Common myeloid progenitor, CD34-positive (primary cell): ENCODE measurements at regions not wholly inside any gene's neighbourhood (a gene's known extent, or its start where the extent isn't known, plus 50 kb on each side); places are given as distances from the start of the nearest gene placed in this dataset.

Experiments
- CTCF ChIA-PET: fragments of 350-600 bp; sonication (Branson Sonifier 250); formaldehyde crosslinking; loops from one replicate; lab custom pipeline; 2021; ENCODE audit warnings: antibody characterized with exemption; lab: Charles Lee
- POLR2A ChIA-PET: fragments of 350-600 bp; sonication (Branson Sonifier 250); formaldehyde crosslinking; loops from one replicate; lab custom pipeline; 2021; ENCODE audit warnings: antibody characterized with exemption; lab: Charles Lee
- DNase-seq, 3 donors: peaks; one replicate each; pipeline versions ENCODE4 v3.0.0 to v3.0.0-alpha.2; 2013
- H3K27ac ChIP-seq, 2 experiments: 1 replicate in 1 of 2; 2 replicates in 1 of 2; pipeline ENCODE4 v1.7.0; 2013; ENCODE audit warnings: inconsistent platforms in 2 of 2, low read length in 2 of 2, mild to moderate bottlenecking in 2 of 2, low read depth in 1 of 2, moderate library complexity in 1 of 2; ENCODE audit not compliant: severe bottlenecking in 2 of 2, insufficient read depth in 1 of 2, poor library complexity in 1 of 2
- H3K27me3 ChIP-seq, 5 experiments: replicated peaks in 2 of 5; 1 replicate in 3 of 5; 2 replicates in 2 of 5; pipeline versions ENCODE4 v1.6.1 to v1.7.0; 2013; ENCODE audit warnings: low read length in 4 of 5, mild to moderate bottlenecking in 2 of 5, moderate library complexity in 2 of 5, inconsistent platforms in 1 of 5; ENCODE audit not compliant: insufficient read depth in 5 of 5, control insufficient read depth in 4 of 5
- H3K36me3 ChIP-seq, 4 experiments: 1 replicate in 2 of 4; 2 replicates in 2 of 4; pipeline versions ENCODE4 v1.6.1 to v1.7.0; 2013; ENCODE audit warnings: low read length in 3 of 4, control low read depth in 1 of 4, mild to moderate bottlenecking in 1 of 4; ENCODE audit not compliant: control insufficient read depth in 4 of 4, insufficient read depth in 4 of 4
- H3K4me1 ChIP-seq, 4 experiments: 1 replicate in 3 of 4; 2 replicates in 1 of 4; pipeline versions ENCODE4 v1.6.1 to v1.7.1; 2013; ENCODE audit warnings: low read length in 3 of 4, mild to moderate bottlenecking in 3 of 4, control low read depth in 1 of 4, inconsistent platforms in 1 of 4, moderate library complexity in 1 of 4; ENCODE audit not compliant: control insufficient read depth in 4 of 4, insufficient read depth in 4 of 4; ENCODE audit errors: control extremely low read depth in 1 of 4
- H3K4me3 ChIP-seq, 7 experiments: 1 replicate in 4 of 7; 2 replicates in 3 of 7; pipeline versions ENCODE4 v1.5.1 to v1.7.0; 2013; ENCODE audit warnings: mild to moderate bottlenecking in 7 of 7, low read length in 6 of 7, moderate library complexity in 6 of 7, inconsistent platforms in 2 of 7, low read depth in 2 of 7, control low read depth in 1 of 7; ENCODE audit not compliant: insufficient read depth in 4 of 7, control insufficient read depth in 1 of 7; ENCODE audit errors: extremely low read depth in 1 of 7
- H3K9me3 ChIP-seq, 5 experiments: 1 replicate in 4 of 5; 2 replicates in 1 of 5; pipeline versions ENCODE4 v1.6.1 to v1.7.1; 2013; ENCODE audit warnings: low read length in 4 of 5, mild to moderate bottlenecking in 2 of 5, inconsistent platforms in 1 of 5, low read depth in 1 of 5, moderate library complexity in 1 of 5; ENCODE audit not compliant: control insufficient read depth in 4 of 5, insufficient read depth in 2 of 5; ENCODE audit errors: control extremely low read depth in 1 of 5
- WGBS: methylation state at CpG from one replicate; pipeline ENCODE4 v1.1.5; 2013; ENCODE audit not compliant: insufficient coverage; 5-methylcytosine and 5-hydroxymethylcytosine counted together

DNA sequence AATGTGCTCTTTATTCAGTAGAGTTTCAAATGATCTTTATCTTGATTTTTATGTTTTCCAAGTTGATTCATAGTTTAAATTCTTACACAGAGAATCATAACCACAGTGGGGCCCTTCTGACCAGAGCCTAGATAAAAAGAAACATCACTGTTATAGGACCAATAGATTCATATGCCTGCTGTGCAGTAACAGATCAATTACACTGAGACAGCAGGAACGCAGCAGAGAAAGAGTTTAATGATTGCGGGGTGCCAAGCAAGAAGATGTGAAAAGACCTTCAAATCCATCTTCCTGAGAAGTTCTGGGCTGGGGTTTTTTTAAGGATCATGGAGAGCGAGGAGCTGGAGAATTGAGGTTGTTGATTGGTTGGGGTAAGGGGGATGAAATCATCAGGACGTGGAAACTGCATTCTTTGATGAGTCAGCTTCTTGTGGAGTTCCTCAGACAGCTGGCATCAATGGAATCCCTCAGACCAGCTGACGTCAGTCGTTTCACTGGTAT is 346.6 kb downstream of the TBC1D4 start:
- WGBS: 100% methylated on average over 3 of the region's 6 CpGs
- no peak for DNase-seq
- Histone ChIP-seq H3K4me3 (no peak overlapping the region), H3K9me3 (peaks cover 0 to 12% (median 1%) of the 10 kb centered on the region in 5 experiments), H3K27me3 (no peaks in the 10 kb centered on the region), H3K4me1 (no peaks in the 10 kb centered on the region), H3K36me3 (no peaks in the 10 kb centered on the region), H3K27ac (no peak overlapping the region)
- CTCF ChIA-PET: no interaction called here
- POLR2A ChIA-PET: no interaction called here

DNA sequence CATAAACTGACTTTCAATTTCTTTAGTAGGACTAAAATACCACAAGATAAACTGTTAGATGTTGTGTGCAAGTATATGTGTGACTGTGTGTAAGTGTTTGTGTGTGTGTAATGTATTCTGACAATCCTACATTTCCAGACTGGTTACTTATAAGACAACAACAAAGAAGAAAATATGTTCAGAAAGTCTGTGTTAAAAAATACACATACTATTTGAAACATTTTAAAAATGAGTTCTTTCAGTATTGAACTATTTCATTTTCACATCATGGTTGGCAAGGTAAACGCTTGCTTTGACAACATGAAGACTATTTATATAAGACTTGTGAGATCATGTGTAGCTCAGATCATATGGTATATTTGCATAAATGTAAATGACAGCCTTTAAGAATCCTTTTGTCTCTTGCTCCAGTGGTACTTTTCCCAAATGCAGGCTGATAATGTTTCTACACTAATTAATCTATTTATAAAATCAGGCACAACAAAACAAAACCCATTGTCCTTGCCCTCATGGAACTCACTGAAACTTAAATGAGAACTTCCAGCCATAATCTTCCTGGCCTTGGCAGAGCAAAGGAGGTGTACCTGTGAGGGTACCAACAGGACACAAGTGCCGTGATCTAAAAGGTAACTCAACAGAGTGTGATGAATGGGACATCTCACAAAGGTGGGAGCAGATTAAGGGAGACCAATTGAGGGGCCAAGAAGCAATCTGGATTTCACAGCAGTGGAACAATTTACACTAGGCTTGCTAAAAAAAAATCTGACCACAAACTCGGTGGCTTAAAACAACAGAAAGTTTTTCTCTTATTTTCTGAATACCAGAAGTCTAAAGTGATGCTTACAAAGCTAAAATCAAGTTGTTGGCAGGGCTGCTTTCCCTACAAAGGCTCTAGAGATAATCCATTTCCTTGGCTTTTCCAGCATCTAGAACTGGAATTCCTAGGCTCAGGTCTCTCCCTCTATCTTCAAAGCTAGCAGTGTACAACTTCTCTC is 349.0 kb downstream of the TBC1D4 start:
- ChIA-PET CTCF (no interaction called here), POLR2A (interaction anchor here (0.5 kb wide), 1 partner anchor 33 kb away, joined by 4 read pairs; no protein-coding TSS in a partner anchor)
- H3K27me3 ChIP-seq: no peaks in the 10 kb centered on the region
- H3K4me3 ChIP-seq: no peak overlapping the region
- peaks cover 0 to 2% (median 1%) of the 10 kb centered on the region in 5 experiments for H3K9me3 ChIP-seq
- DNase-seq: no peak
- WGBS: 87% methylated on average over 2 of the region's 3 CpGs
- no peaks in the 10 kb centered on the region for H3K36me3 ChIP-seq
- no peak overlapping the region for H3K27ac ChIP-seq
- no peaks in the 10 kb centered on the region for H3K4me1 ChIP-seq

DNA sequence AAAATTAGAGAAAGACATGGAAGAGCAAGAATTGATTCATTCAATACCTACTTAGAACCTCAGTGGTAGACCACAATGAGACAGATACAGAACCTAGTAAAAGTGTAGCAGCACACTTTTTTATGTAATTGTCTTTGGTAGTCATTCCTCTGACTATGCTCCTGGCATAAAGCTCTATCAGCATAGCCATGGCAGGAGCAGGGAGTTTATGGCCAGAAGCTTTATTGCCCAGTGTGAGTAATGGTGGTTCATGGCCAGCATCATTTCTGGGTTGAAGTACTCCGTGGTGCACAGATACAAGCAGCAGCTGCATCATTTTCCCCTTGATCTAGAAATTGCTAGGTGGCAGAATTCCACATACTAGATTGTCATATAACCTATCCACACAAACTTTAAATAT is 352.6 kb downstream of the TBC1D4 start:
- no peak overlapping the region for H3K27ac ChIP-seq
- H3K27me3 ChIP-seq: no peaks in the 10 kb centered on the region
- no peak for DNase-seq
- CTCF ChIA-PET: no interaction called here
- 83% methylated on average over 1 of the region's 1 CpG for WGBS
- peaks cover 0 to 2% (median 0%) of the 10 kb centered on the region in 5 experiments for H3K9me3 ChIP-seq
- H3K4me1 ChIP-seq: no peaks in the 10 kb centered on the region
- no peak overlapping the region for H3K4me3 ChIP-seq
- H3K36me3 ChIP-seq: no peaks in the 10 kb centered on the region
- POLR2A ChIA-PET: no interaction called here

DNA sequence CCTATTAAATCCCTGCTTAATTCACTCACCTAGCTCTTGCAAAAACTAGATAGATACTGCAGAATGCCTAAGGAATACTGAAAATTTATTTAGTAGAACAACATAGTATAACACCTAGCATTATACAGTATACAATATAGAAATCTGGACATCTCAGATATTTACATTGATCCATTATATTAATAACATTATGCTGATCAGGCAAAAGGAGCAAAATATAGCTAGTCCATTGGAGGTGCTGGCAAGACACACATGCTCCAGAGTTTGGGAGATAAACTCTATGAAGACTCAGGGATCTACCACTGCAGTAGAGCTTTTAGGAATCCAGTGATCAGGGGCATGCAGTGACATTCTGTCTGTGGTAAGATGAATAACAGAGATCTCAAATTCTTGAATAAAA is 357.6 kb downstream of the TBC1D4 start:
- H3K4me1 ChIP-seq: no peaks in the 10 kb centered on the region
- no peaks in the 10 kb centered on the region for H3K27me3 ChIP-seq
- no peak overlapping the region for H3K4me3 ChIP-seq
- CTCF ChIA-PET: no interaction called here
- no peaks in the 10 kb centered on the region for H3K36me3 ChIP-seq
- DNase-seq: no peak
- H3K9me3 ChIP-seq: peaks cover 0 to 8% (median 0%) of the 10 kb centered on the region in 5 experiments
- POLR2A ChIA-PET: no interaction called here
- H3K27ac ChIP-seq: no peak overlapping the region

DNA sequence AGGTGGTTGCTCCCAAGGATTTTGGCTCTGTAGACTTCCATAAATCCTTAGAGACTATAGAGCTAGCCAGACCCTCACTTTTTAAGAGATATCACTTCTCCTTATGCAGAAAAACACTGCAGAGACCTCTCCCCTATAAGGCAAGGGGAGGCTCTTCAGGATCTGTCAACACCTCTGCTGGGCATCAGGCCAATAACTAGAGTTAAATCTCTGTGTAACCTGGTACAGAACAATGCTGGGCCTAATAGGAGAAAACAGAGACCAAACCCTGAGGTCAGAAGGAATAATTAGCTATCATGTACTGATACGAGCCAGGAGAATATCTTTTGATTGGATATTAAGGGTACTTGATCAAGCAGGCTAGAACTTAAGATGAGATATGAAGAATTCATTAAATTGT is 358.5 kb downstream of the TBC1D4 start:
- ChIA-PET POLR2A (no interaction called here), CTCF (no interaction called here)
- no peaks in the 10 kb centered on the region for H3K36me3 ChIP-seq
- DNase-seq: no peak
- 83% methylated on average over 1 of the region's 1 CpG for WGBS
- H3K4me3 ChIP-seq: no peak overlapping the region
- no peak overlapping the region for H3K27ac ChIP-seq
- H3K4me1 ChIP-seq: no peaks in the 10 kb centered on the region
- H3K9me3 ChIP-seq: peaks cover 0 to 8% (median 0%) of the 10 kb centered on the region in 5 experiments
- no peaks in the 10 kb centered on the region for H3K27me3 ChIP-seq

DNA sequence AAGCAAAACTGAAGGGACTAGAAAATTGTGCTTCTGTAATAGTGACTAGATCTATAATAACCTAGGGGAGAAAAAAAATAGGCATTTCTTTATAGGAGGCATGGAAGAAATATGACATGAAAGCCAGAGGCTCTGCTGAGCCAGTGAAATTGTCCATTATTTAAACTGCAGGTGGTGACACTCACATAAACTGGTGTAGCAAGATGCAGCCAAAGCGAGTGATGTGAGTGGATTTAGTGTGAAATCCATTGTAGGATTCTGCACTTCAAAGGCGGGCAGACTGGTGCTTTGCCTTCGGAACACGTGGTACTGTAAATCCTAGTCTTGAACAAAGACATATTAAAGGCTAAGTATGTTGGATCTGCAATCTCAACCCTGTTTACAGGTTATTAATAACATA is 361.9 kb downstream of the TBC1D4 start:
- Histone ChIP-seq H3K4me3 (no peak overlapping the region), H3K4me1 (no peaks in the 10 kb centered on the region), H3K27me3 (no peaks in the 10 kb centered on the region), H3K36me3 (no peaks in the 10 kb centered on the region), H3K27ac (no peak overlapping the region), H3K9me3 (peaks cover 0 to 8% (median 0%) of the 10 kb centered on the region in 5 experiments)
- ChIA-PET CTCF (no interaction called here), POLR2A (no interaction called here)
- no peak for DNase-seq
- 67% methylated on average over 3 of the region's 4 CpGs for WGBS

DNA sequence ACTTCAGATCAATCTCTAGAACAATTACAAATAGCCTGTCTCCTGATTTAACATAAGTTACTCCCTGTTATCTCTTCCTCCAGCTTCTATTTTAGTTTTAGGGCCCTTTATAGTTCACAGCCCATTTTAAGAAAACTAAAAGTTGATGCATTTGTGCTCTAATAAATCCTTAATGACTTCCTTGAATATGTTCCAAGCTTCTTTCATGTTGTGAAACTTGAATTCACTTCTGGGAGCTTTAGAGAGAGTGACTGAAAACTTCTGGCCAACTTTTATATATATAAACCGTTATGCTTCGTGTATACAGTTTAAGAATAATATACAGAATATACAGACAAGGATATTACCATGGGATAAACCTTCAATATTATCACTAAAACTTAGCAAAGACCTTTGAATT is 366.8 kb downstream of the TBC1D4 start:
- no peaks in the 10 kb centered on the region for H3K36me3 ChIP-seq
- WGBS: no CpG with 5 or more reads among the region's 2 CpGs
- no peak for DNase-seq

More for the DNA sequence above, 366.8 kb downstream of the TBC1D4 start:
- H3K9me3 ChIP-seq: no peaks in the 10 kb centered on the region
- no peak overlapping the region for H3K4me3 ChIP-seq
- CTCF ChIA-PET: no interaction called here
- H3K4me1 ChIP-seq: no peaks in the 10 kb centered on the region
- POLR2A ChIA-PET: no interaction called here
- no peaks in the 10 kb centered on the region for H3K27me3 ChIP-seq
- no peak overlapping the region for H3K27ac ChIP-seq
